IMR-90 (cell line): ENCODE measurements at regions not wholly inside any gene's neighbourhood (a gene's known extent, or its start where the extent isn't known, plus 50 kb on each side); places are given as distances from the start of the nearest gene placed in this dataset.

ENCODE experiments used
- ATAC-seq: fragments of 200-7000 bp; cut with Tn5 transposase; 2 replicates; pipeline ENCODE4 v1.9.1; 2020; ENCODE audit warnings: low read depth, mild to moderate bottlenecking, moderate library complexity
- BruUV-seq: library from RNA; stranded (reverse); fragments of 400-500 nt; replicated peaks from 2 replicates; lab custom pipeline; 2021; lab: Mats Ljungman, UMichigan
- CTCF ChIA-PET: fragments of 300-600 bp; formaldehyde crosslinking; extraction: SDS; loops from one replicate; lab custom pipeline; 2021; ENCODE audit warnings: antibody characterized with exemption; lab: Yijun Ruan, JAX
- POLR2A ChIA-PET: fragments of 300-600 bp; sonication (Branson Sonifier 250); formaldehyde crosslinking; loops from one replicate; lab custom pipeline; 2022; ENCODE audit warnings: antibody characterized with exemption; ENCODE audit not compliant: unreplicated experiment; lab: Charles Lee
- DNase-seq: peaks from one replicate; pipeline ENCODE4 v3.0.0; 2013
- H2AFZ ChIP-seq: replicated peaks from 2 replicates; pipeline ENCODE3; 2013; ENCODE audit warnings: low read length, mild to moderate bottlenecking; ENCODE audit not compliant: poor library complexity
- H2AK5ac ChIP-seq: 2 replicates; pipeline ENCODE4 v1.6.1; 2013; ENCODE audit warnings: low read depth, low read length, inconsistent platforms
- H2AK9ac ChIP-seq: replicated peaks from 2 replicates; pipeline ENCODE3; 2013; ENCODE audit warnings: mild to moderate bottlenecking, low read depth, low read length, moderate library complexity; ENCODE audit not compliant: poor library complexity
- H2BK120ac ChIP-seq: 2 replicates; pipeline ENCODE4 v1.6.1; 2013; ENCODE audit warnings: low read depth, low read length, inconsistent platforms
- H2BK15ac ChIP-seq: 3 replicates; pipeline ENCODE4 v1.6.1; 2013; ENCODE audit warnings: low read depth, low read length, inconsistent platforms
- H2BK20ac ChIP-seq: 2 replicates; pipeline ENCODE4 v1.6.1; 2013; ENCODE audit warnings: low read depth, mild to moderate bottlenecking, inconsistent platforms, low read length, moderate library complexity
- H2BK5ac ChIP-seq: 2 replicates; pipeline ENCODE4 v1.6.1; 2013; ENCODE audit warnings: mild to moderate bottlenecking, low read depth, low read length, inconsistent platforms; ENCODE audit not compliant: poor library complexity, severe bottlenecking
- H3K14ac ChIP-seq: replicated peaks from 2 replicates; pipeline ENCODE4 v1.6.1; 2013; ENCODE audit warnings: low read depth, low read length, inconsistent platforms
- H3K18ac ChIP-seq: 2 replicates; pipeline ENCODE4 v1.6.1; 2013; ENCODE audit warnings: low read depth, low read length, control low read depth
- H3K23ac ChIP-seq: 2 replicates; pipeline ENCODE4 v1.6.1; 2013; ENCODE audit warnings: low read depth, low read length, inconsistent platforms
- H3K27ac ChIP-seq: 2 replicates; pipeline ENCODE4 v1.5.1; 2013; ENCODE audit warnings: mild to moderate bottlenecking, control low read depth, low read length; ENCODE audit not compliant: insufficient read depth
- H3K27me3 ChIP-seq: 2 replicates; pipeline ENCODE4 v1.6.1; 2013; ENCODE audit warnings: low read length; ENCODE audit not compliant: control insufficient read depth, insufficient read depth
- H3K36me3 ChIP-seq: 2 replicates; pipeline ENCODE4 v1.6.1; 2013; ENCODE audit warnings: low read length, mixed read lengths; ENCODE audit not compliant: control insufficient read depth, insufficient read depth
- H3K4ac ChIP-seq: 2 replicates; pipeline ENCODE4 v1.6.1; 2013; ENCODE audit warnings: low read depth, low read length, inconsistent platforms
- H3K4me1 ChIP-seq: 2 replicates; pipeline ENCODE4 v1.6.1; 2013; ENCODE audit warnings: low read length, mixed read lengths; ENCODE audit not compliant: control insufficient read depth, insufficient read depth
- H3K4me2 ChIP-seq: 2 replicates; pipeline ENCODE4 v1.6.1; 2013; ENCODE audit warnings: low read depth, mild to moderate bottlenecking, control low read depth, low read length, moderate library complexity
- H3K4me3 ChIP-seq: 2 replicates; pipeline ENCODE4 v1.5.1; 2013; ENCODE audit warnings: low read depth, mild to moderate bottlenecking, control low read depth, low read length, moderate library complexity; ENCODE audit not compliant: insufficient read depth
- H3K56ac ChIP-seq: 2 replicates; pipeline ENCODE4 v1.6.1; 2013; ENCODE audit warnings: low read length, inconsistent platforms; ENCODE audit not compliant: insufficient read depth; ENCODE audit errors: extremely low read depth
- H3K79me1 ChIP-seq, 2 experiments: 2 replicates each; pipeline ENCODE4 v1.6.1; 2013; ENCODE audit warnings: low read length in 2 of 2, inconsistent platforms in 1 of 2, low read depth in 1 of 2
- H3K9ac ChIP-seq: 2 replicates; pipeline ENCODE4 v1.6.1; 2013; ENCODE audit warnings: low read depth, low read length, control low read depth
- H3K9me1 ChIP-seq: 2 replicates; pipeline ENCODE4 v1.6.1; 2013; ENCODE audit warnings: low read length, inconsistent platforms; ENCODE audit not compliant: insufficient read depth
- H3K9me3 ChIP-seq: 2 replicates; pipeline ENCODE4 v1.6.1; 2013; ENCODE audit warnings: low read length; ENCODE audit not compliant: control insufficient read depth, insufficient read depth
- H4K20me1 ChIP-seq: 2 replicates; pipeline ENCODE4 v1.6.1; 2013; ENCODE audit warnings: low read length, inconsistent platforms; ENCODE audit not compliant: insufficient read depth
- H4K5ac ChIP-seq: 2 replicates; pipeline ENCODE4 v1.6.1; 2013; ENCODE audit warnings: mild to moderate bottlenecking, low read depth, low read length, control low read depth
- H4K8ac ChIP-seq, 2 experiments: 2 replicates each; pipeline ENCODE4 v1.6.1; 2013; ENCODE audit warnings: low read depth in 2 of 2, low read length in 2 of 2, control low read depth in 1 of 2, inconsistent platforms in 1 of 2
- H4K91ac ChIP-seq: 2 replicates; pipeline ENCODE4 v1.6.1; 2013; ENCODE audit warnings: low read depth, low read length, inconsistent platforms; ENCODE audit not compliant: insufficient read depth
- BHLHE40 ChIP-seq: fragments of 150-350 bp; IDR thresholded peaks from 2 replicates; pipeline ENCODE4 v1.6.1; 2016; ENCODE audit warnings: mild to moderate bottlenecking, low read depth, low read length
- CEBPB ChIP-seq: IDR thresholded peaks from 2 replicates; pipeline ENCODE4 v1.6.1; 2012; ENCODE audit warnings: low read depth, low read length, improper control_type of control experiment
- CHD1 ChIP-seq: IDR thresholded peaks from 2 replicates; pipeline ENCODE4 v1.6.1; 2012; ENCODE audit warnings: low read depth, low read length, improper control_type of control experiment
- CTCF ChIP-seq: conservative IDR thresholded peaks from 2 replicates; pipeline ENCODE4 v1.5.1; 2012; ENCODE audit warnings: mild to moderate bottlenecking, low read depth, low read length, improper control_type of control experiment
- ELK1 ChIP-seq: fragments of 150-350 bp; IDR thresholded peaks from 2 replicates; pipeline ENCODE4 v1.6.1; 2016; ENCODE audit warnings: low read depth, mild to moderate bottlenecking, low read length, moderate library complexity, borderline replicate concordance
- FOS ChIP-seq: fragments of 150-350 bp; IDR thresholded peaks from 2 replicates; pipeline ENCODE4 v1.6.1; 2016; ENCODE audit warnings: low read depth, low read length
- MAFK ChIP-seq: IDR thresholded peaks from 2 replicates; pipeline ENCODE4 v1.6.1; 2012; ENCODE audit warnings: low read depth, low read length, improper control_type of control experiment
- MAZ ChIP-seq: IDR thresholded peaks from 2 replicates; pipeline ENCODE4 v1.6.1; 2012; ENCODE audit warnings: low read depth, mild to moderate bottlenecking, low read length, improper control_type of control experiment, moderate library complexity, borderline replicate concordance
- MXI1 ChIP-seq: IDR thresholded peaks from 2 replicates; pipeline ENCODE4 v1.6.1; 2012; ENCODE audit warnings: low read depth, mild to moderate bottlenecking, low read length, moderate library complexity, borderline replicate concordance
- NFE2L2 ChIP-seq: fragments of 150-350 bp; IDR thresholded peaks from 2 replicates; pipeline ENCODE4 v1.6.1; 2016; ENCODE audit warnings: low read depth, mild to moderate bottlenecking, low read length
- POLR2A ChIP-seq: IDR thresholded peaks from 2 replicates; pipeline ENCODE4 v1.6.1; 2012; ENCODE audit warnings: mild to moderate bottlenecking, low read depth, low read length
- RAD21 ChIP-seq: IDR thresholded peaks from 2 replicates; pipeline ENCODE4 v1.6.1; 2012; ENCODE audit warnings: low read length, improper control_type of control experiment
- RCOR1 ChIP-seq: IDR thresholded peaks from 2 replicates; pipeline ENCODE4 v1.6.1; 2012; ENCODE audit warnings: mild to moderate bottlenecking, low read length, improper control_type of control experiment; ENCODE audit not compliant: insufficient replicate concordance
- RFX5 ChIP-seq: IDR thresholded peaks from 2 replicates; pipeline ENCODE4 v1.8.0; 2012; ENCODE audit warnings: low read depth, mild to moderate bottlenecking, low read length, moderate library complexity
- SMC3 ChIP-seq: fragments of 150-350 bp; IDR thresholded peaks from 2 replicates; pipeline ENCODE4 v1.6.1; 2016; ENCODE audit warnings: low read depth, mild to moderate bottlenecking, antibody characterized with exemption, low read length, moderate library complexity
- USF2 ChIP-seq: fragments of 150-350 bp; IDR thresholded peaks from 2 replicates; pipeline ENCODE4 v1.6.1; 2017; ENCODE audit warnings: mild to moderate bottlenecking, antibody characterized with exemption, low read length, low read depth
- WGBS, 2 experiments: methylation state at CpG; one replicate each; pipeline versions ENCODE4 v1.1.5 to v1.1.7; 2013; ENCODE audit warnings: missing lambda C conversion rate in 2 of 2; ENCODE audit not compliant: insufficient read length in 1 of 2; ENCODE audit errors: extremely low coverage in 2 of 2; 5-methylcytosine and 5-hydroxymethylcytosine counted together
- dilution Hi-C: fragments of 300-500 bp; cut with HindIII; formaldehyde crosslinking; loops from one replicate; pipeline ENCODE4 v1.14.3; 2018; ENCODE audit warnings: low sequenced_read_pairs; ENCODE audit not compliant: unreplicated experiment
- in situ Hi-C: fragments of 300-500 bp; cut with MboI; formaldehyde crosslinking; loops from 3 replicates; pipeline ENCODE4 v1.14.3; 2019; ENCODE audit warnings: low sequenced_read_pairs, inconsistent platforms, mixed read lengths
- intact Hi-C: fragments of 100-400 bp; cut with micrococcal nuclease; formaldehyde crosslinking; loops from 2 replicates; pipeline ENCODE4 v1.10.0; 2022

- no peak overlapping the region for H2AK9ac ChIP-seq
- H2AFZ ChIP-seq, result no peak overlapping the region
- H3K9ac ChIP-seq, result no peak overlapping the region
- no peaks in the 10 kb centered on the region for H4K20me1 ChIP-seq
- intact Hi-C loops (no loop called here), in situ Hi-C loops (no loop called here), dilution Hi-C loops (no loop called here)
- no peaks in the 10 kb centered on the region for H3K4me1 ChIP-seq
- no TSS peak for BruUV-seq
- H2BK20ac ChIP-seq, result no peak overlapping the region
- no peak overlapping the region for H2AK5ac ChIP-seq
- H4K8ac ChIP-seq, result no peak overlapping the region
- H3K14ac ChIP-seq, result no peak overlapping the region
- H3K79me1 ChIP-seq, result no peaks in the 10 kb centered on the region
- 0 out of 2 replicates have a peak, but pooled peaks cover 6% of the 10 kb centered on the region for H3K9me3 ChIP-seq
- H3K4ac ChIP-seq, result no peak overlapping the region
- H3K4me3 ChIP-seq, result no peak overlapping the region
- 29% methylated on average over 3 of the region's 9 CpGs; no CpG with 5 or more reads in 1 of the 2 experiments for WGBS, 2 experiments
- POLR2A ChIA-PET, result no interaction called here
- no peak overlapping the region for H3K27ac ChIP-seq
- CTCF ChIA-PET, result interaction anchor here (0.6 kb wide), 1 partner anchor 499 kb away, joined by 3 read pairs; no protein-coding TSS in a partner anchor
- ATAC-seq, result no peak
- H3K4me2 ChIP-seq, result no peak overlapping the region
- H4K5ac ChIP-seq, result no peak overlapping the region
- H3K18ac ChIP-seq, result no peak overlapping the region
- no peak overlapping the region for H2BK5ac ChIP-seq
- H3K27me3 ChIP-seq, result no peaks in the 10 kb centered on the region
- H4K91ac ChIP-seq, result no peak overlapping the region
- DNase-seq, result no peak
- no peak overlapping the region for H2BK15ac ChIP-seq
- H3K36me3 ChIP-seq, result no peaks in the 10 kb centered on the region
- no peak overlapping the region for H2BK120ac ChIP-seq
- H3K56ac ChIP-seq, result no peak overlapping the region
- no peaks in the 10 kb centered on the region for H3K9me1 ChIP-seq
- no peak for TF ChIP-seq CEBPB
- no peak for TF ChIP-seq USF2
- TF ChIP-seq MAFK, result no peak
- no peak for TF ChIP-seq BHLHE40
- TF ChIP-seq CHD1, result no peak
- no peak for TF ChIP-seq MAZ
- no peak for TF ChIP-seq MXI1
- TF ChIP-seq NFE2L2, result no peak
- no peak for TF ChIP-seq RAD21
- TF ChIP-seq SMC3, result no peak
- no peak for TF ChIP-seq ELK1
- TF ChIP-seq FOS, result no peak
- TF ChIP-seq RFX5, result no peak
- TF ChIP-seq RCOR1, result no peak
- no peak for TF ChIP-seq CTCF
- TF ChIP-seq POLR2A, result no peak
- no peak overlapping the region for H3K23ac ChIP-seq
Observed at GRCh38 chr15:94970802-94971201, 739.4 kb downstream of the MCTP2 start.
